ENCODE measurements at regions not wholly inside any gene's neighbourhood (a gene's known extent, or its start where the extent isn't known, plus 50 kb on each side); places are given as distances from the start of the nearest gene placed in this dataset.
A peak's percentile ranks its signal among the peaks of the same experiment; 100 is the strongest.

DNA sequence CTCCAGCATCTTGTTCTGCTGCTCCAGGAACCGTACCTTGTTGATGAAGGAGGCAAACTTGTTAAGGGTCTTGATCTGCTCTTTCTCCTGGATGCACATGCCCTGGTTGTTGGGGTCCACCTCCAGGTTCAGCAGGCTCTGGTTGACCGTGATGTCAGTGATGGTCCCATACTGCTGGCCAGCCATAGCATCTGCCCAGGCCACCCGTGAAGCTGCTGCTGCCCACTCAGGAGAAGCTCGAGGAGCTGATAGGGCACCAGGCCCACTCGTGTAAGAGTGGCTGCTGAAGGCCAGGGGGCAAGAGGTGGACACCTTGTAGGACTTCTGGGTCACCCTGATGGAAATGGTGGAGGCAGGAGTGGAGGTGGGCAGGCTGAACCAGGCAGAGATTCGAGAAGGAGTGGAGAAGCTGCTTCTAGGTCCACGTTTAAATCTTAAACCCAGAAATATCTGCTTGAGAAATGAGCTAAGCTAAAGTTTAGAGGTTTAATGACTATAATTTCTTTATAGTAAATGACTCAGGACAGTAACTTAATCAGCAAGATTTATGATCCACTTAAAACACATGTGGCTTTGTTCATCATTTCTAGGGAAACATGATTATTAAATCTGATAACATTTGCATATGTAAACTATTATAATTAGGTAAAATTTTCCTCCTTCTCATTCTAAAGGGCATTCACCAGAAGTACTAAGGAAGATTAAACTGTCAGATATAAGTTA lies 358.7 kb upstream of the SETBP1 start:
- Histone ChIP-seq H2AFZ (ENCODE audit: insufficient read depth, low read length, poor library complexity) (no peak overlapping the region), H2BK5ac (ENCODE audit: low read depth, low read length, poor library complexity) (no peak overlapping the region), H3K36me3 (ENCODE audit: control insufficient read depth in 1 of 2, insufficient read depth in 2 of 2, low read length in 2 of 2) (no peaks in the 10 kb centered on the region), H3K4me1 (ENCODE audit: control insufficient read depth in 1 of 2, insufficient read depth in 2 of 2, low read length in 2 of 2) (no peaks in the 10 kb centered on the region), H3K27ac (ENCODE audit: low read depth, low read length) (no peak overlapping the region), H2BK12ac (ENCODE audit: low read length) (no peak overlapping the region), H3K14ac (ENCODE audit: low read length) (no peak overlapping the region), H4K12ac (ENCODE audit: low read depth, low read length) (no peak overlapping the region), H3K9me3 (ENCODE audit: insufficient read depth, low read depth, low read length) (peaks cover 1% of the 10 kb centered on the region), H3K18ac (ENCODE audit: low read length) (no peak overlapping the region), H3K9ac (ENCODE audit: low read length) (no peak overlapping the region), H3K79me2 (ENCODE audit: control insufficient read depth, insufficient read depth, low read length, poor library complexity) (no peaks in the 10 kb centered on the region), H2BK120ac (ENCODE audit: insufficient read depth, low read length, poor library complexity) (no peak overlapping the region), H3K4me2 (ENCODE audit: low read length) (no peak overlapping the region), H2AK5ac (ENCODE audit: low read length) (no peak overlapping the region), H3K4me3 (ENCODE audit: low read depth, low read length) (no peak overlapping the region), H4K91ac (ENCODE audit: low read depth, low read length) (no peak overlapping the region), H3K4ac (ENCODE audit: low read depth, low read length) (no peak overlapping the region), H4K8ac (ENCODE audit: low read depth, low read length) (no peak overlapping the region), H3K79me1 (ENCODE audit: low read length) (no peaks in the 10 kb centered on the region), H3K27me3 (ENCODE audit: insufficient read depth, low read length) (no peaks in the 10 kb centered on the region), H3K23ac (ENCODE audit: low read length) (no peak overlapping the region)
- no peak for DNase-seq
- no CpG with 5 or more reads among the region's 7 CpGs for whole genome bisulfite sequencing (ENCODE audit: extremely low coverage, insufficient coverage, insufficient read length)

- no peak overlapping the region for H3K4me3 ChIP-seq (ENCODE audit: low read depth, low read length)
- no peak overlapping the region for H3K9ac ChIP-seq (ENCODE audit: low read length)
- no peak overlapping the region for H3K4ac ChIP-seq (ENCODE audit: low read depth, low read length)
- H3K9me3 ChIP-seq (ENCODE audit: insufficient read depth, low read depth, low read length): peaks cover 1% of the 10 kb centered on the region
- no peak overlapping the region for H2BK5ac ChIP-seq (ENCODE audit: low read depth, low read length, poor library complexity)
- no peak overlapping the region for H3K23ac ChIP-seq (ENCODE audit: low read length)
- H3K79me2 ChIP-seq (ENCODE audit: control insufficient read depth, insufficient read depth, low read length, poor library complexity): no peaks in the 10 kb centered on the region
- no peak overlapping the region for H3K4me2 ChIP-seq (ENCODE audit: low read length)
- DNase-seq: no peak
- H4K12ac ChIP-seq (ENCODE audit: low read depth, low read length): no peak overlapping the region
- no peak overlapping the region for H2BK120ac ChIP-seq (ENCODE audit: insufficient read depth, low read length, poor library complexity)
- H3K36me3 ChIP-seq (ENCODE audit: control insufficient read depth in 1 of 2, insufficient read depth in 2 of 2, low read length in 2 of 2): no peaks in the 10 kb centered on the region
- no peak overlapping the region for H4K8ac ChIP-seq (ENCODE audit: low read depth, low read length)
- H3K27ac ChIP-seq (ENCODE audit: low read depth, low read length): no peak overlapping the region
- H3K18ac ChIP-seq (ENCODE audit: low read length): no peak overlapping the region
- H2AFZ ChIP-seq (ENCODE audit: insufficient read depth, low read length, poor library complexity): no peak overlapping the region
- H2AK5ac ChIP-seq (ENCODE audit: low read length): no peak overlapping the region
- no peak overlapping the region for H4K91ac ChIP-seq (ENCODE audit: low read depth, low read length)
- H2BK12ac ChIP-seq (ENCODE audit: low read length): no peak overlapping the region
- no peaks in the 10 kb centered on the region for H3K79me1 ChIP-seq (ENCODE audit: low read length)
- no peaks in the 10 kb centered on the region for H3K4me1 ChIP-seq (ENCODE audit: control insufficient read depth in 1 of 2, insufficient read depth in 2 of 2, low read length in 2 of 2)
- no peaks in the 10 kb centered on the region for H3K27me3 ChIP-seq (ENCODE audit: insufficient read depth, low read length)
- no peak overlapping the region for H3K14ac ChIP-seq (ENCODE audit: low read length)
These were observed 357.6 kb upstream of the SETBP1 start for GRCh38 chr18:44323125-44323524.

- H3K79me2 ChIP-seq (ENCODE audit: control insufficient read depth, insufficient read depth, low read length, poor library complexity): no peaks in the 10 kb centered on the region
- H2AFZ ChIP-seq (ENCODE audit: insufficient read depth, low read length, poor library complexity): no peak overlapping the region
- H3K4me1 ChIP-seq (ENCODE audit: control insufficient read depth in 1 of 2, insufficient read depth in 2 of 2, low read length in 2 of 2): no peaks in the 10 kb centered on the region
- H4K12ac ChIP-seq (ENCODE audit: low read depth, low read length): no peak overlapping the region
- no peaks in the 10 kb centered on the region for H3K36me3 ChIP-seq (ENCODE audit: control insufficient read depth in 1 of 2, insufficient read depth in 2 of 2, low read length in 2 of 2)
- H3K27ac ChIP-seq (ENCODE audit: low read depth, low read length): no peak overlapping the region
- H2BK12ac ChIP-seq (ENCODE audit: low read length): no peak overlapping the region
- no peak overlapping the region for H4K91ac ChIP-seq (ENCODE audit: low read depth, low read length)
- H3K4ac ChIP-seq (ENCODE audit: low read depth, low read length): no peak overlapping the region
- no peak overlapping the region for H3K14ac ChIP-seq (ENCODE audit: low read length)
- no peak overlapping the region for H4K8ac ChIP-seq (ENCODE audit: low read depth, low read length)
- H3K4me2 ChIP-seq (ENCODE audit: low read length): no peak overlapping the region
- no peak overlapping the region for H3K4me3 ChIP-seq (ENCODE audit: low read depth, low read length)
- peak in 1 of 2 donors; percentile 70 for DNase-seq
- no peak overlapping the region for H2BK5ac ChIP-seq (ENCODE audit: low read depth, low read length, poor library complexity)
- H2AK5ac ChIP-seq (ENCODE audit: low read length): no peak overlapping the region
- H2BK120ac ChIP-seq (ENCODE audit: insufficient read depth, low read length, poor library complexity): no peak overlapping the region
- H3K18ac ChIP-seq (ENCODE audit: low read length): no peak overlapping the region
- no peak overlapping the region for H3K9ac ChIP-seq (ENCODE audit: low read length)
- H3K9me3 ChIP-seq (ENCODE audit: insufficient read depth, low read depth, low read length): peaks cover 1% of the 10 kb centered on the region
- H3K23ac ChIP-seq (ENCODE audit: low read length): no peak overlapping the region
- WGBS (ENCODE audit: extremely low coverage, insufficient coverage, insufficient read length): no CpG with 5 or more reads among the region's 2 CpGs
- H3K79me1 ChIP-seq (ENCODE audit: low read length): no peaks in the 10 kb centered on the region
- no peaks in the 10 kb centered on the region for H3K27me3 ChIP-seq (ENCODE audit: insufficient read depth, low read length)
These were observed 356.3 kb upstream of the SETBP1 start for GRCh38 chr18:44324361-44324760.

DNA sequence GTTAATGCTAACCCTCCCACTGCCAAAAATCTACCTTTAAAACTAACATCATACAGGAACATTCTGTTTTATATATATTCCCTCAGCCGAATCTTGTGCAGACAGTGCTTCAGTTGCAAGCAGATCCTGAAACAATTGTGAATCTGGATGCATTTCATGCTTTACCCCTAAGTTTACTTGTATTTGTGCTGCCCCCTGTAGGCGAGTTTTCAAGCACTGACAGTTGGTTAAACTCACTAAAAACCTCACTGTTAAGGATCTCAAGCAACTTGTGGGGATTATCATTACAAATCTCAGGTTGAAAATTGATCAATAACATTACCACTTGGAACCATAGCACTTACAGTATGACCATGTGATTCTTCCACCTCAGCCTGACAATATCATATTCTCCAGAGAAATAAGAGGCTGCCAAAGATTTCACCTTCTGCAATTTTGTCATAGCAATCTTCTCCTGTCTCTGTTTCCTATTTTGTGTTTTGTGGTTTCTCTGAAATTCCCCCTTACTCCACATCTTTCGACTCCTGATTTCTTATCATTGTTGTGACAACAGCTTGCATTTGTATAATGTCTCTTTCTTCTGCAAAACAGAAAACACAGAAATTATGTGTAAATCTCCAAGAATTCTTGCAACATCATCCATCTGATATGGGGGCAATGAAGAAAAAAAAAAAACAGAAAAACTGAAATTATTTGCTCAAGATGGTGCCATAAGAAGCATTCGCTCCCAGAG lies 354.6 kb upstream of the SETBP1 start:
- Histone ChIP-seq H3K36me3 (ENCODE audit: control insufficient read depth in 1 of 2, insufficient read depth in 2 of 2, low read length in 2 of 2) (no peaks in the 10 kb centered on the region), H4K12ac (ENCODE audit: low read depth, low read length) (no peak overlapping the region), H3K18ac (ENCODE audit: low read length) (no peak overlapping the region), H2BK5ac (ENCODE audit: low read depth, low read length, poor library complexity) (no peak overlapping the region), H2AFZ (ENCODE audit: insufficient read depth, low read length, poor library complexity) (no peak overlapping the region), H3K79me2 (ENCODE audit: control insufficient read depth, insufficient read depth, low read length, poor library complexity) (no peaks in the 10 kb centered on the region), H3K4me2 (ENCODE audit: low read length) (no peak overlapping the region), H3K23ac (ENCODE audit: low read length) (no peak overlapping the region), H3K4me1 (ENCODE audit: control insufficient read depth in 1 of 2, insufficient read depth in 2 of 2, low read length in 2 of 2) (no peaks in the 10 kb centered on the region), H3K9me3 (ENCODE audit: insufficient read depth, low read depth, low read length) (peaks cover 1% of the 10 kb centered on the region), H3K4me3 (ENCODE audit: low read depth, low read length) (no peak overlapping the region), H4K91ac (ENCODE audit: low read depth, low read length) (no peak overlapping the region), H3K27me3 (ENCODE audit: insufficient read depth, low read length) (no peaks in the 10 kb centered on the region), H3K14ac (ENCODE audit: low read length) (no peak overlapping the region), H3K27ac (ENCODE audit: low read depth, low read length) (no peak overlapping the region), H3K4ac (ENCODE audit: low read depth, low read length) (no peak overlapping the region), H4K8ac (ENCODE audit: low read depth, low read length) (no peak overlapping the region), H2AK5ac (ENCODE audit: low read length) (no peak overlapping the region), H2BK120ac (ENCODE audit: insufficient read depth, low read length, poor library complexity) (no peak overlapping the region), H3K9ac (ENCODE audit: low read length) (no peak overlapping the region), H2BK12ac (ENCODE audit: low read length) (no peak overlapping the region), H3K79me1 (ENCODE audit: low read length) (no peaks in the 10 kb centered on the region)
- peak; percentile 34 to 91 for DNase-seq
- WGBS (ENCODE audit: extremely low coverage, insufficient coverage, insufficient read length): no CpG with 5 or more reads among the region's 4 CpGs

All from trophoblast cell (in vitro differentiated cells and primary cell).